SK-N-MC (cell line): ENCODE measurements at regions not wholly inside any gene's neighbourhood (a gene's known extent, or its start where the extent isn't known, plus 50 kb on each side); places are given as distances from the start of the nearest gene placed in this dataset.
"Not testable (repeated sequence)": the region's sequence is repeated elsewhere in the genome, so short reads cannot be mapped to it uniquely, and the experiment has no call there.

Experiments used
- EZH2 ChIP-seq: fragments of 200-600 bp; sonication (generic); IDR thresholded peaks from one replicate; pipeline ENCODE4 v1.6.1; 2017; ENCODE audit warnings: antibody characterized with exemption
- POLR2AphosphoS5 ChIP-seq: IDR thresholded peaks from 2 replicates; pipeline ENCODE4 v1.6.1; 2012; ENCODE audit warnings: mild to moderate bottlenecking, low read depth, low read length, borderline replicate concordance

- not testable (repeated sequence) for TF ChIP-seq POLR2AphosphoS5, EZH2
Observed at GRCh38 chr7:50240699-50241098, 63.8 kb upstream of the IKZF1 start.
